HG02852 (cell line): ENCODE measurements at regions not wholly inside any gene's neighbourhood (a gene's known extent, or its start where the extent isn't known, plus 50 kb on each side); places are given as distances from the start of the nearest gene placed in this dataset.
"Not testable (repeated sequence)": the region's sequence is repeated elsewhere in the genome, so short reads cannot be mapped to it uniquely, and the experiment has no call there.

Experiments used
- ATAC-seq: cut with Tn5 transposase; IDR thresholded peaks from one replicate; pipeline ENCODE4 v1.9.1; 2021; ENCODE audit warnings: mild to moderate bottlenecking, moderate library complexity; ENCODE audit not compliant: unreplicated experiment

DNA sequence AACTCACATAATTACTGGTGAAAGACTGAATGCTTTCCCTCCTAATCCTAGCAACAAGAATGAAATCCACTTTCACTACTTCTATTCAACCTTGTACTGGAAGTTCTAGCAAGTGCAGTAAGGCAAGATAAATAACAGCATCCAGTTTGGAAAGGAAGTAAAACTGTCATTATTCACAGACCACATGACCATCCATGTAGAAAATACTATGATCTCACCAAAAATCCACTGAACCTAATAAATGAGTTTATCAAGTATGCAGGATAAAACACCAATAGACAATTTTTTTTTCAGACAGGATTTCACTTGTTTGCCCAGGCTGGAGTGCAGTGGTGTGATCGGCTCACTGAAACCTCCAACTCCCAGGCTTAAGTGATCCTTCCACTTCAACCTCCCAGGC lies 117.7 kb downstream of the TMEM167A start:
- ATAC-seq, result no peak

DNA sequence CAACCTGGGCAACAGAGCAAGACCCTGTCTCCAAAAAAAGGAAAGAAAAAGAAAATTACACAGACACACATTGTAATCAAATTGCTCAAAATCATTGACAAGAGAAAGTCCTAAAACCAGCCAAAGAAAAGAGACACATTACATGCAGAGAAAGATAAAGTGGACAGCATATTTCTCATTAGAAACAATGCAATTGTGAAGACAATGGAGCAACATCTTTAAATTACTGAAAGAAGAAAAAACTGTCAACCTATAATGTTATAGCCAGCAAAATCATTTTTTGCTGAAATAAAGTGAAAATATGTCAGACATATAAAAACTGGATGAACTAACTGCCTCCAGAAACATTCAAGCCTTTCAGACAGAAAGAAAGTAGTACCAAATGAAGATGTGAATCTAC lies 120.6 kb downstream of the TMEM167A start:
- no peak for ATAC-seq

DNA sequence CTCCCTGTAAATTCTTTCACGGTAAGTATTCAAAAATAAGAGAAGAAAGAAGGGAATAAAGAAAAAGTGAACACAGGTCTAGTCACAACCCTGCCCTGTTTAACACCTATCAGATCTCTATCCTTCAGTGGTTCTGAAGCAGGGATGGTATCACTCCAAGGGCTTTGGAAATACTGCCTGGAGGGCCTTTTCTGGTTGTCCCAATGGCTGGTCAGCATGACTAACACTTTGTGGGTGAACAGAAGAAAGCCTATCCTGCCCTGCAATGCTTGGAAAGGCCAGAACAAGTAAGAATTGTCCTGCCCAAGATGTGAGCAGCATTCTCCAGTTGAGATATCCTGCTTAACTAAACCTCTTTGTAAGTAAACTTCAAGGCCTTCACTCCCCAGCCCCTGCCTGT lies 124.9 kb downstream of the TMEM167A start:
- ATAC-seq, result no peak

DNA sequence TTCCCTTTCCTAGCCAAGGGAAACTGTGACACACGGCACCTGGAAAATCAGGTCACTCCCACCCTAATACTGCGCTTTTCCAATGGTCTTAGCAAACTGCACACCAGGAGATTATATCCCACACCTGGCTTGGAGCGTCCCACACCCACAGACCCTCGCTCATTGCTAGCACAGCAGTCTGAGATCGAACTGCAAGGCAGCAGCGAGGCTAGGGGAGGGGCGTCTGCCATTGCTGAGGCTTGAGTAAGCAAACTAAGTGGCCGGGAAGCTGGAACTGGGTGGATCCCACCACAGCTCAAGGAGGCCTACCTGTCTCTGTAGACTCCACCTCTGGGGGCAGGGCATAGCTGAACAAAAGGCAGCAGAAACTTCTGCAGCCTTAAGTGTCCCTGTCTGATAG lies 132.9 kb downstream of the TMEM167A start:
- not testable (repeated sequence) for ATAC-seq

DNA sequence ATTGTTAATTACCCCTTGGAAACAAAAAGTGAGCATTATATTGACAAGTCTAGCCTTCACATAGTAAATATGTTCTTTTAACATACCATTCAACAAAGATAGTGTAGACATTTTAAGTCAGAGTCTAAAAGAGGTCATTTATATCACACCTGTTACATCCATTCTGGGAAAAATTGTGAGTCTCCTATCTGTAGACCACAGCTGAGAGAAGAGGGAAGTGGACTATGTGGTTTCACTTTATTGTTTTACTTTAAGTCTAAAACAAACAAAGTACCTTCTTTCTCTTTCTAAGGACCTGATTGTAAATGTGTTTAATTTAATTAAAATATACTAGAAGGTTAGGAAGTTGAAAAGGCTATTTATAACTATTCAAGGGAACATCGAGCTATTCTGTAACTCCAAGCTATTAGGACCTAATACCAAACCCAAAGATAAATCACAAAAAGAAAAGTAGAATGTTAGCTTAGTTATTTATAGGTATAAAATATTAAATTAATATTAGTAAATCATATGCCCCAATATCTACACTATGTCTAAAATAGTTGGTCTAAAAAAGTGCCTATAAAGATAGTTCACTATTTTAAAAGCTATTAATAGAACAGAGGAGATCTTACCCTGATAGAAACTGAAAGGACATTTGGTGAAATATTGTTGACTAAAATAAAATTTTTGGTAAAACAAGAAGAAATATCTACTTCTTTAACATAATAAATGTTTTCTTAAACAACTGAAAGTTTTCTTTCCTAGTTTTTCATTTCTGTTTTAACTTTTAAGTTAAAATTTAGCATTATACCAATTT lies 134.9 kb downstream of the TMEM167A start:
- no peak for ATAC-seq

DNA sequence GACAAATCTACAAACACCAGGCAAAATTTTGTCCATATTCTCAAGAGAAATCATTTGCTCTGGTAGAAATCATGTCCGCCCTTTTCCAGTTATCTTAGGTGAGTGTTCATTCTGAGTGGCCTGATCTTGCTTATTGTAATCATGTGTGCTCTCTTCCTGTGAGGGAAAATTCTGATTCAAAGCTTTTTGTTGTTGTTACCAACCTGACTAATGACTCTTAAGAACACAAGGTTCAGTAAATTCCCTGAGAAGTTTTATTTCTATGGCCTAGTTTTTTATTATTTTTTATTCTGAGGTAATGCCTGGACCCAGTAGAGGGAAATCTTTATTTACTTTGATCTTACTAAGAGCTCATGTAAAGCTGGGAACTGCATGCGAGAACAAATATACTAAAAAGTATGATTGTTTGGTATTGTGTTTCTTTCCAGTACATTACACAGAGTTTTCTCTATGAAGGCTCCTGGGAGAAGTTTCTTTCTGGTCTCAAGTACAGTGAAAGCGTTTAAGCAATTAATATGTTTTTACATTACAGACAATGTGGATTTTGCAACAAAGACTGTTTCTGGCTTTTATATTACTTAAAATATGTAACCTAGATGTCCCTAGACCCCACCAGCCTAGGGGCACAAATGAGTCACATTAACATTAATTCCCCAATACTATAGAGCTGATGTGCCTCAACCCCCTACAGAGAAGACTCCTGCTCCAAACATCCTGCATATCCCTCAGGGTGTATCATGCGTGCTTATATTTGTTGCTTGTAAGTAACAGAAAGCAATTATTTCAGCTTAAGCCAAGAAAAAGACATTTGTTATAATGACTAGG lies 138.1 kb downstream of the TMEM167A start:
- no peak for ATAC-seq

DNA sequence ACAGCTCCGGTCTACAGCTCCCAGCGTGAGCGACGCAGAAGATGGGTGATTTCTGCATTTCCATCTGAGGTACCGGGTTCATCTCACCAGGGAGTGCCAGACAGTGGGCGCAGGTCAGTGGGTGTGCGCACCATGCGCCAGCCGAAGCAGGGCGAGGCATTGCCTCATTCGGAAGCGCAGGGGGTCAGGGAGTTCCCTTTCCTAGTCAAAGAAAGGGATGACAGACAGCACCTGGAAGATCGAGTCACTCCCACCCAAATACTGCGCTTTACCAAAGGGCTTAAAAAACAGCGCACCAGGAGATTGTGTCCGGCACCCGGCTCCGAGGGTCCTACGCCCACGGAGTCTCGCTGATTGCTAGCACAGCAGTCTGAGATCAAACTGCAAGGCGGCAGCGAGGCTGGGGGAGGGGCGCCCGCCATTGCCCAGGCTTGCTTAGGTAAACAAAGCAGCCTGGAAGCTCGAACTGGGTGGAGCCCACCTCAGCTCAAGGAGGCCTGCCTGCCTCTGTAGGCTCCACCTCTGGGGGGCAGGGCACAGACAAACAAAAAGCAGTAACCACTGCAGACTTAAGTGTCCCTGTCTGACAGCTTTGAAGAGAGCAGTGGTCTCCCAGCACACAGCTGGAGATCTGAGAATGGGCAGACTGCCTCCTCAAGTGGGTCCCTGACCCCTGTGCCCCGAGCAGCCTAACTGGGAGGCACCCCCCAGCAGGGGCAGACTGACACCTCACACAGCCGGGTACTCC lies 144.5 kb downstream of the TMEM167A start:
- ATAC-seq, result not testable (repeated sequence)

DNA sequence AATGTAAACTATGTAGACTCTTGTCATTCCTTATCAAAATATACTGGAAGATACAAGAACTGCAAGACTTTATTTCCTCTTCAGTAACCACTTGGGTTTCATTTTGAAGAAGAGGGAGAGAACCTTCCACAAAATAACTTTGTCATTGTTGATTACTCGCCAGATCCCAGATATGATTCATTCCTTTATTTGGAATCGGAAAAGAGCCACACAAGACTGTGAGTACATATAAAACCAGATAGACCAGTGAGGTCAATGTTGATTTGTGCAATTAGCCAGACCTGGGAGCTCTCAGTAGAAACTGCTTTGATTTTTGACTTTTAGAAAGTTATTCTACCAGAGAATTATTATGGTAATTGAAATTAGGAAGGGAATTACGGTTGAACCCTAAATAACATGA lies 146.1 kb downstream of the TMEM167A start:
- no peak for ATAC-seq

DNA sequence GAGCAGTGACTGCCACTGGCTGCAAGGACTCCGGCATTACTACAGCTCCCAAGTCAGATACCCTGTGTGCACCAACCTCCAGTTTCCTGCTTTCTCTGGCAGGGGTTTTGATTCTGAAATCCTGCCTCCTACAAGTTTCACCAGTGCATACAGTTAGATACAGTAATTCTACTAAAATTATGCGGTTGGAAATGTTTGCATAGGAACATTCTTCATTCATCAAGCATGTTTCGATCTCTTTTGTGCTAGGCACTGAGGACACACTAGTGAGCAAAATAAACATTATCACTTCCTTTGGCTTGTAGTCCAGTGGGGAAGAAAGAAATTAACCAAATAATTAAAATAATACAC lies 152.2 kb downstream of the TMEM167A start:
- no peak for ATAC-seq

DNA sequence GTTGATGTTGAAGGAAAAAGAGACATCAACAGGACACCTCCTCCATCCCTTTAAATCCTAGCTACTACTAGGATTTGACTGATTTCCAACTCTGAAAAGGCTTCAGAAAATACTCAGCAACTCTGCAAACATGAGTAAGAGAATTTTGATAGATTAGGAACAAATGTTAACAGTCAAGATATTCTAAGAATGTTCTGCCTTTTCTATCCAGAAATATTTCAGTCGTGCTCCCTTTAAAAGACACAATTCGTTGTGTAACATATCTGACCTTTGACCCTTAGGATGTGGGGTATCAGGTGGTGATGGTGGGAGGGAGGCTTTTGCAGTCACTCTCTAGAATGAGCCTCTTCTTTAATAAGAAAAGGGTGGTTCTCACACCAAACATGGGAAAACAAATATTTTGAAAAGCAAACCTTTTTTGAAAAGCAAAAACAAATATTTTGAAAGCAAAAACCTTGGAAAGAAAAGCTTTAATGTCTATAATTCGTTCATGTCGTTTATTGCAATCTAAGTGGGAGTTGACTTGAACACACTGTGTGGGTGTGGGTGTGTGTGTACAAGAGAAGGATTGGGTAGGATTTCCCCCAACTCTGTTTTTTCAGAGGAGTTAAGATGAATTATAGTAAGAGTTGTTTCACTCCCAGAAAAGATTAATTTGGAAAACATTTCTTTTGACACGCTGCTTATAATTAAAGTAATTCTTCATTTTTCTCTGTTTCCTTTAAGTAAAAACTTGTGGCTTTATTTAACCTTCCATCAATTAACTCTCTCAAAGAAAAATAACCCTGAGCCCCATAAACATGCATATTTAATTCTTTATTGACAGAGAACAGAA lies 152.8 kb downstream of the TMEM167A start:
- no peak for ATAC-seq

DNA sequence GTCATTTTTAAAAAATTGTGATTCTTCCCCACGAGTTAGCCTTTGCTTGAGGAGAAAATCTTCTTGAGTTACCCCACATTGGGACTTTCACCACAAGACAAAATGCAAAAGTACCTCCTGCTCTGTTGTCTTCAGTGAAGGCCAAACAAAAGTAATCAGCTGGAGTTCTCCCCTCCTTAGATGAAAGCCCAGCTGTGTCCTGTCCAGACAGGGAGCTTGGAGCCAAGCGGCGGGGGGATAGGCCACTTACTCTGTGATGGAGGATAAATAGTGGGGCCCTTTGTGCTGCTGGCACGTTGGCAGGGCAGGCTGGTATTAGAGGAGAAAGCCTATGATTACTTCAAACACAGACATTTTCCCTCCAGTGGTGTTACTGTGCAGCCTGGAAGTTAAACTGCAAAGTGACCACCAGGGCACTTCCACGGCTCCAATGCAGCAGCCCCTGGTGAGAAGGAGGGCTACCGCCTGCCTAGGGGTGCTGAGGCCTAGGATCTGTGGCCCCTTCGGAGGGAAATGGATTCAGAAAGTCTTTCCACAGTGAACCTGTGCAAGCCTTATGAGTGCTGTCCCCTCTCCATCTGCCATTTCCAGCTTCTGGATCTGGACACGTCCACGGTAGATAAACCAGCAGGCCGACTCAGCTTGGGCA lies 155.0 kb downstream of the TMEM167A start:
- ATAC-seq, result no peak

DNA sequence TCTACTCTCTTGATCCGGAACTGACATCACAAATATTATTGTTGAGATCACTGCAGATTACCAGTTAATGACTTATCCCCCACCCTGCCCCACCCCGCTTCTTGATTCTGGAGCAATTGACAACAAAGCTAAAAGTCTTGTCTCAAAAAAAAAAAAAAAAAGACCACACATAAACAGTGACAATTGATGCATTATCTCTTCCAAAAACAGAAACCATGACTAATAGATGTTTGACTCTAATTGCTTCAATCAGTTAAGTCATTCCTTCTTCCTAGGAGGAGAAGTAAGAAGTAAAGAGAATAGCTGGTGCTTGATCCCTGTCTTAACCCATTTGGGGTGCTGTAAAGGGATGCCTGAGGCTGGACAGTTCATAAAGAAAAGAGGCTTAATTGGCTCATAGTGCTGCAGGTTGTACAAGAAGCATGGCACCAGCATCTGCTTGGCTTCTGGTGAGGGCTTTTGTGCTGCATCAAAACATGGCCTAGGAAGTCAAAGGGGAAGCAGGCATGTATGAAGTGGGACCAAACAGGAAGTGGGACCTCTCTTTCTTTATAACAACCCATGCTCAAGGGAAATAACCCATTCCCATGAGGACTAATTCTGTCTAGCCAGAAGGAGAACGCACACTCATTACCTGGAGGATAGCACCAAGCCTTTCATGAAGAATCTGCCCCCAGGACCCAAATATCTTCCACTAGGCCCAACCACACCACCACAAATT lies 158.7 kb downstream of the TMEM167A start:
- no peak for ATAC-seq

DNA sequence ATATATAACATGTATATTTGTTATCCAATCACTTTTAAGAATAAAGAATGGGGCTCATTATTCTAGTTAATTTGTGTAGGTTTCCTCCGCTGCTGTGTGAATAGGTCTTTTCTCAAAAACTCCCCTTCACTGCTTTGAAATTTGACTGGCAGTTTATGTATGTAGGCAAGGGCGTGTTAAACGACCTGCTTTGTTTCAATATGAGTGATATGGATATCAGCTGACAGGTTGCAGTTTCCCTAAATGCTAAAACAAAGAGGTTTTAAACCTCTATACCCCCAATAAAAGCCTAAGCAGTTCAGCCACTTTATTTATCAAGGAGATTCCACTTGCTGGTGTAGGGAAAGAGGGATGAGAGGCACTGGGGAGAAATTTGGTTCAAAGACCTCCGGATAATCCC lies 159.6 kb downstream of the TMEM167A start:
- peak; percentile 93 for ATAC-seq

DNA sequence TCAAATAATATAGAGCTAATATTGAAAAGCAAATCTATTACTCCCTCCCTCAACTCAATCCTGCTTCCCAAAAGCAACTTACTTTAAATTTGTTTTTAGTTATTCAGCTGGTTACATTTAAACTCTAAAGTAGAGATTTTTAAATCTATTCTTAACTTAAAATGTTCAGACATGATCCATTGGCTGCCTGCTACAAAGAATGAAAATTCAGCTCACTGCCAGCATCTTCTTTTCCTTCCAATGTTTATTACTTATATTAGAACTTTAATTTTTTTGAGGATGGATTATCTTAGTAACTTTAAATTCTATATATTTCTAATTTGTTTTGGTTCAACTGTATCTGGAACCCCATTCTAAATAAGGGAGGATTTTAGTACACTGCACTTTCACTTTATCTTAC lies 163.2 kb downstream of the TMEM167A start:
- no peak for ATAC-seq

DNA sequence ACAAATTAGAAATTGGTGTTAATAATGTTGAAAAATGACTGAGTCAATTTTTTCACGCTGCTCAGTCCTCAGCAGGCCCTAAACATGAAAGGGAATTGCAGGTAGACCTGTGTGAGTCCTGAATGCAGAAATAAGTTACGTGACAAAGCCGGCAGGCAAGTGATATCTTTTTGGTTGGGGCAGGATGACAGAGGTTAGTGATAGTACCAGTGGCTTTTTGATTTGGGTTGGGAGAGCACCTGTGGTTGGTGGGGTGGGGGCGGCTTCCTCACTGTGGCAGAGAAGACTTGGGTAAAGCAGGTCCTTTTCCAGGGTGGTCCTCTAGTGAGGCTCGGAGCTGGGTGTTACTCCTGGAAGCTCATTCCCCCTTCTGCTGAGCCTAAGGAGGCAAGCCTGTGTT lies 164.7 kb downstream of the TMEM167A start:
- ATAC-seq, result no peak

DNA sequence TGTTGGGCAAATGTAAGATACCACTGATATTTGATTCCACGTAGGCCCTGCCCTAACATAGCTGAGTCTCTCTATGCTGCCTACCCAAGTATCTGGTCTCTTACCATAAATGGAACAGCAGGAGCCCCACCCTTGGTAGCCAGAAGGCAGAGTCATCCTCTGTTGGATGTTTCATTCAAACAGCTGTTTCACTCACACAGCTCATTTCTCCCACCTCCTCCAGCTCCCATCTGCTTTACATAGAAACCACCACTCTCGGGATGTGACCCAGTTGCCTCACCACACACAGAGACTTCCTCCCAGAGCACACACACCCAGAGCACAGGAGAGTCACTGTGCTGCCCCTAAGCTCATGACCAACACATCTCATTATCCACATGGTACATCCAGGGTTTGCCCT lies 165.3 kb downstream of the TMEM167A start:
- no peak for ATAC-seq

DNA sequence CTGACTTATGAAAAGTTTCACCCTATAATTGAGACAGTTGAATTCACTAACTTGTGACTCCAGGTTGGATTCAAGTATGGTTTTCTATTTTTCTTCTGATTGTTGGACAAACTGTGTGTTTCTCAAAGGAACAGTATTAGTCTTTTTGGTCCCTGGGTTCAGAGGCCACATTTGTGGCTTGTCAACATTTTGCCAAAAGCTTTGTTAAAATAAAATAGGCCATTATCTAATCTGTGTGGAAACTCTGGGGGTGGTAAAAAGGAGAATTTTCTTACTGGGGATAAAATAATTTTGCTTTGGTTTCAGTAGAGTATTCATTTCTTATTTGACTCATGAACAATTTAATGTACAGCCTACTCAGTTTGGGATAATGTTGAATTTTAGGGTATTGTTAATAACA lies 166.3 kb downstream of the TMEM167A start:
- no peak for ATAC-seq

DNA sequence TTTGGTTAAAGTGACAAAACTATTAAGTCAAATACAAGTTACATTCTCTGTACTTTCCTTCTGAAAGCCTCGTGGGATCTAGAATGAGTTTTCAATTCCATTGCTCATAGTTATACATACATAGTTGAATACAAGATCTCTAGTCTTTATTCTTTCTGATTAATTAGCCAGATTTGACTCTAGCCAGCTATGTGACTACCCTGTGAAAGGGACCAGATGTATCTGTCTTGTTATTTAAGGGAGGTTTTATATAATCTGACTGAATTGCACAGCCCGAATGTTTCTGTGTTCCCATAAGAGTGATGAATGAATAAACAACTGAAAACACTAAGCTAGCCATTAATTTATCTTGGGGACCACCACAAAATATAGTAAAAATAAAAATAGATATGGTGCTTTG lies 166.7 kb downstream of the TMEM167A start:
- no peak for ATAC-seq

DNA sequence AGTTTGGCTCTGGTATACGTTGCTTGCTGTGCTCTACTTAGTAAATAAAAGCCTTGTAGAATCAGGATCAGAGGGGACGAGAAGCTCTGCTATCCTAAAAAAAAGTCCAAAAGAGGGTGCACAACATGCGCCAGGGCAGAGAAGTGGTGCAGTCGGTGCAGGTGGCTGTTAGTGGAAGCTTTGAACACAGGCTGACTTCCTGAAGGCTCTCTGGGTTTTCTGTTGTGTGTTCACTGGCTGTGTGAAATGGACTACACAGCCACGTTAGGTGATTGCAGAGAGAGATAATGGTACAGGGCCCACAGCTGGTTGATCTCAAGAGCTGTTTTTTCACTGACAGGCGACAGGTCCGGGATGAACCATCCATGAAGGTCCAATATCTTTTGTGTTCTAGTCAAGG lies 167.4 kb downstream of the TMEM167A start:
- ATAC-seq, result no peak

DNA sequence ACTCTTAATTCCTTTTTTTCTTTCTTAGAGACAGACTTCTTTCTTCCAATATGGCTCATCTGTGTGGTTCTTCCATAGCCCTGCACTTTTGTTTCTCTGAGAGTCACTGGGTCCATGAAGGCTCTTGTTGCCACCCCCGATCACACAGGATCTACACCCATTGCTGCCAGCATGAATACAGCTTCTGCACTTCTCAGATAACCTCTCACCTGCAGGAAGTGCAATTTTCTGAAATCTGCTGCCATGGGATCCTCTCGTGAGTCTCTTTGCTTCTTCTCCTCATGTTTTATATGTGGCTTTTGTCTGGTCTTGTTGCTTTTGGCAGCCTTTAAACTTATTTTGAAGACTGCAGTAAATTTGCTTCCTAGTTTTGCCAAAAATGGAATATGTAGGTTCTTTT lies 171.2 kb downstream of the TMEM167A start:
- no peak for ATAC-seq
